Esophagus squamous epithelium (tissue), 4 donors: ENCODE measurements at regions not wholly inside any gene's neighbourhood (a gene's known extent, or its start where the extent isn't known, plus 50 kb on each side); places are given as distances from the start of the nearest gene placed in this dataset.

Experiments used
- CTCF ChIP-seq, 6 experiments: fragments of 450-650 bp in 4 of 6; fragments of 200-600 bp in 2 of 6; sonication (generic) in 2 of 6; IDR thresholded peaks; one replicate each; pipeline ENCODE4 v1.5.1; 2016 to 2019; ENCODE audit warnings: antibody characterized with exemption in 6 of 6, mild to moderate bottlenecking in 4 of 6, moderate library complexity in 4 of 6
- POLR2A ChIP-seq, 4 donors: fragments of 450-650 bp; IDR thresholded peaks; one replicate each; pipeline ENCODE4 v1.6.1; 2017; ENCODE audit warnings: antibody characterized with exemption in 4 of 4, mild to moderate bottlenecking in 4 of 4, moderate library complexity in 3 of 4

GRCh38 chr18:60019463-60019840 lies 119.7 kb downstream of the PMAIP1 start:
- TF ChIP-seq CTCF (IDR thresholded peaks at IDR 0.05) (no peak), POLR2A (IDR thresholded peaks at IDR 0.05) (no peak)
